HG03469 (cell line): ENCODE measurements at regions not wholly inside any gene's neighbourhood (a gene's known extent, or its start where the extent isn't known, plus 50 kb on each side); places are given as distances from the start of the nearest gene placed in this dataset.
A peak's percentile ranks its signal among the peaks of the same experiment; 100 is the strongest.

Source experiments
- ATAC-seq: cut with Tn5 transposase; IDR thresholded peaks from one replicate; pipeline ENCODE4 v1.9.1; 2021; ENCODE audit warnings: mild to moderate bottlenecking, moderate library complexity, moderate number of reproducible peaks; ENCODE audit not compliant: unreplicated experiment

DNA sequence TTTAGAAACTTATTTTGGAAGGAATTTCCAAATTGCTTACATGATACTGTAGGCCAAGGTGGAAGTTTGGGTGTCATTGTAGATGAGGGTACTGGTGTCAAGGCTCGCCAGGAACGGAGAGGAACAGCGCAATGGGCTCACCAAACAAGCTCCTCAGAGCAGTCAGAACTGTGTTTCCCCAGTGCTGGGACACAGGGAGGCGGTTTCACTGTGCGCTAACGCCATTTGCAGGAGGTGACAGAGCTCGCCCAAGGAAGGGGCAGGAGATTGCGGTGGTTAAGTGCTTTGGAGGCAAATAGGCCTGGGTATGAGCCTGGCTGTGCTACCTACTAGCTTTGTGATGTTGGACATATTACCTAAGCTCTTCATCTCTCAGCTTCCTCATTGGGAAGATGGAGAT, 57.3 kb downstream of the HHEX start:
- no peak for ATAC-seq

DNA sequence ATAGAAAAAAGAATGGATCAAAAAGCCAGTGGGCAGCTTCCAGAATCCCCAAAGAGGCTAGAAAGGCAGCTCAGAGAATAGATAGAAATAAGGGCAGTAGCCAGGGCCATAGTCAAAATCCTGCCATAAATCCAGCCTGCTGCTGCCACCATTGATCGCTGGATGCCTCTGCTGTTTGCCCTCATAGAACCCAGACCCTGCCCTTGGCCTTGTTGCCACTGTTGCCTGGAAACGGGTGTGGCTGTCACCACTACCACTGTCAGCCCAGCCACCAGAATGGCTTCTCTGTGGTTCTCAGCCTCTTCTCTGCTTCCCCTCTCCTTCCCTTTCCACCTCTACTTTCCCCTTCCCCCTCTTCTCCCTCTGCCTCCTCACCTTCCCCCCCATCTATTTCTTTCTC, 57.8 kb downstream of the HHEX start:
- no peak for ATAC-seq

DNA sequence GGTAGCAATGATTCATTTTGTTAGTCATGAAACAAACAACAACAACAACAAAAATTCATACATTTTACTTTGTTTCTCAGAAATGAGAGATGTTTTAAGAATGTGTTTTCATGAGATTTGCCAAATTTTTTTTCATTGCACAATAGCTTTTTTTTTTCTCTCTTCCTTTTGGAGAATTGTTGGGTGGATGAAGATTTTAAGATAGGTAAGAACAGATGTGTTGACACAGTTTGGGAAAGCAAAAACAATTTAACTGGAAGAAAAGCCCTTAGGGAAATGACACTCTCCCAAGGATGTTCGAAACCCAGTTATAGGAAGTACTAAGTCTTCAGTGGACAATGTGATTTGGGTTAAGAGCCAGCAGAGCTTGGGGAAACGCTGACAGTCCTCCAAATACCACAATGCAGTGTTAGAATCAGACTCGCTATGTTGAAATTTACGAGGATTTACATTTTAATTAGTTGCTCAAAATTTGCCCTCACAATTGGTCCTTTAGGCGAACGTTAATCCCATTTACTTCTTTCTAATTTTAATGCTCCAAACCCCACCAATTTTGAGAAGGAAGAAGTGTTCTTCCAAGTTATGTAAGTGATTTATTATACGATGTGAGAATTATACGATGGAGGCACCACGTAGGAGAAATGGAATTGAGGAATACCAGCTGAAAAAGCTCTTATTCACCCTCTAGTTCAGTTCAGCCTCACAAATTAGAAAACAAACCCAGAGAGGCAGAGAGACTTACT, 61.2 kb downstream of the HHEX start:
- ATAC-seq, result no peak

DNA sequence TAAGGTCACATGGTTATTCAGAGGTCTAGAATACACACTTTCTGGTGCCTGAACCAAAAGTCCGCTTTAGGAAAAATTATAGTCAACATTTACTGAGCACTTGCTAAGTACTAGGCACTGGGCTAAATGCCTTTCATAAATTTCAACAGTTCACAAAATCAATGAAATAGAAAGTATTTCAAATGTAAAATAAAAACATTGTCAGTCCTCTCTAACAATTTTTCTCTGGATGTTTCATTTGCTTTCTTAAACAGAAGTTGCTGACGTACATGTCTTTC, 61.7 kb downstream of the HHEX start:
- no peak for ATAC-seq

DNA sequence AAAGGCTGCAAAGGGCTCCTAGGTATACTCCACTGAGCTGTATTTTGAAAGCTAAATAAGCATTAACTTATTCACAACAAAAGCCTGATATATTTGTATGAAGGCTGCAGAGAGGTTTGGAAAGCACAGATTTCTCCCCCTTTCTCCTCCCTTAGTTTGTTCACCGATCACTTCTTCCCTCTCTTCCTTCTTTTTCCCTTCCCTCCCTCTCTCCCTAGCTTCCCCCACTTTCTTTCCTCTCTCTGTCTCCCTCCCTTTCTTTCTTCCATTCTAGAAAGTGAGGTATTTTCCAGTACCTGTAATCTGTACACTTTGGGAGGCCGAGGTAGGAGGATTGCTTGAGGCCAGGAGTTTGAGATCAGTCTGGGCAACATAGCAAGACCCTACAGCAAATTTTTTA, 62.1 kb downstream of the HHEX start:
- no peak for ATAC-seq

DNA sequence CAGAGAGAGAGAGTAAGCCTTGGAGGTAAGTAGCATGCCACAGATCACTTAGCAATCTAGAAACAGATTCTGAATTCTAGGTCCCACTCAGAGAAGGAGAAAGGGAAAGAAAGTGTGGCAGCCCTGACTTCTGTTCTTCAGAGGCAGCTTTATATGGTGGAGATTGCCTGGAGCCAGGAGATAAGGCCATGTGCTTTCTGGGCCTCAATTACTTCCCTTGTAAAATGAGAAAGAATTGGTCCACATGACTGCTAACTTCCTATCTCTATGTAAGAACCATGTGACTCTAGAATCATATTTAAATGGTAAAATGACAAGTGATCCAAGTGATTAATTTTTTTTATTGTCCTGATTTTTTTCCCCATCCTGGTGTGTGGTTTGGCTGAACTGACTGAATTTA, 64.1 kb downstream of the HHEX start:
- no peak for ATAC-seq

DNA sequence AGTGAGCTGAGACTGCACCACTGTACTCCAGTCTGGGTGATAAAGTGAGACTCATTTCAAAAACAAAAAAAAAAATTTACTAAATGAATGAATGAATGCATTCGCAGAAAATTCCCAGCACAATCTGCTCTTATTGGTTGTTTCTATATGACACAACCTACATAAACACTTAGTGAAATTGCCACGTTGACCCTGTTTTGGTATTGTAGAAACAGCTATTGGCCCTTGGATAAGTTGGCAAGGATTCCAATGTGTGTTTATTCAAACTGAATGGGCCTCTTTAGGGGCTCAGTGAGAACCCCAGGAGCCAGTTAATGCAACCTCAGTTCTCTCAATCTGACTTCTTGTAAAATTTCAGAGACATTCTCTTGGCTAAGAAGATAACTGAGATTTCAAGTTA, 66.0 kb downstream of the HHEX start:
- no peak for ATAC-seq

DNA sequence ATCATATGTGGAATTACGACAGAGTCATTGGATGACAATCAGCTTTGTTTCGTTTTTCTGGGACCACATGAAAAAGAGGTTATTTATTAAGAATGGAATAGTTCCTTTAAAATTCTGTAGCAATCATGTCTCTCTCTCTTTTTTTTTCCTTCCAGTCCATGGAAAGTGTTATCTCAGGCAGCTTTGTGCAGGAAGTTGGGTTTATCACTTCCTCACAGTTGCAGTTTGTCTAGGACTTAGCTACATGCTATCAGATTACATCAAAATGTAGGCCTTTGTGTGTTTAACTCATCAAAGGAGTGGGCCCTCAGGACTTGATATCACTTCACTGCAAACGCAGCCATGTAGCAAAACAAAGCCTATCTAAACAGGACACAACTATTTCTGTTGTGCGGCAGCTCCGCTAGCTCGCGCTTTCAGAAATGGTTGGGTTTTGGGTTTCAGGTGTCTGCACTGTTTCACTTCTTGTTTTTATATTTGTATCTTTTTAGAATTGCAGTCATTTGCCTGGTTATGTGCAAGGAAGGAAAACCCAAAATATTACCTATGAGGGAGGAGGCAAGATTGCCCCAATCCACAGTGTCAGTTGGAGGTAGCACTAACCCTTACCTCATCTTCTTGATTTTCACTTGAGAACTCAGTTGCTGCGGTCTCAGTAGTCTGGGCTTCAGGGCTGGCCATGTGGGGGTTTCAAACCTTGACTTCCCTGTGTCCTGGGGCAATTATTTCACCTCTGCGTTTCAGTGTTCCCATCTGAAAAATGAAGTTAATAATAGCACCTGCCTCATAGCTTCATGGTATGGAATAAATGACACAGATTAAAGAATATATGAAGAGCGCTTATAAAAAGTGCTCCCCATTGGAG, 66.7 kb downstream of the HHEX start:
- peak; percentile 68 for ATAC-seq

DNA sequence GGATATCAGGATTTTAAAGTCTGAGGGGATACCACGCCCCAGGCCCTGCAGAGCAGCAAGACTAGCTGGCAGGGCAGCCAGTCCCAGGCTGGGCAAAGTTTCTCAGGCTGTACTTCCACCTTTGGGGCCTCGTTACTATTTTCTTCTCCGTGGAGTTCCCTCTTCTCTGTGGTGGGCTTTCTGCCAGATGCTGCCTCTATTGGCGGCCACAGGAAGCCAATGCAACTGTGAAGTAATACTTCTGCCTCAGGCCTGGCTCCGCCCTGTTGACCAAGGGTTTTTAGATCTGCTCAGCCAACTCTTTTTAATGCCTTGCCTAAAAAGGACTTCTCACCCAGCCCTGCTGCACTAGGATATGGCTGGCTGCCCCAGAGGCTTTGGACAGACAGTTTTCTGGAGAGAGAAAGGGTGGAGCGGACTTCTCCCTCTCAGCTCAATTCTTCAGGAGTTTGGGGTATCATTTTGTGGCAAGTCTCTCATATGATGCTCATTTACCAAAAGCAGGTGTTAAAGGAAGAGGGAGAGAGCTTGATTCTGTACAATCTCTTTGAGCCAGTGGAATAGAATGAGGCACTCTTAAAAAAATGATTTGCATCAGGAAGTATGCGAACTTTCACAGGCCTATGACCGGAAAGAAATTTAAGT, 67.4 kb downstream of the HHEX start:
- peak; percentile 49 for ATAC-seq

DNA sequence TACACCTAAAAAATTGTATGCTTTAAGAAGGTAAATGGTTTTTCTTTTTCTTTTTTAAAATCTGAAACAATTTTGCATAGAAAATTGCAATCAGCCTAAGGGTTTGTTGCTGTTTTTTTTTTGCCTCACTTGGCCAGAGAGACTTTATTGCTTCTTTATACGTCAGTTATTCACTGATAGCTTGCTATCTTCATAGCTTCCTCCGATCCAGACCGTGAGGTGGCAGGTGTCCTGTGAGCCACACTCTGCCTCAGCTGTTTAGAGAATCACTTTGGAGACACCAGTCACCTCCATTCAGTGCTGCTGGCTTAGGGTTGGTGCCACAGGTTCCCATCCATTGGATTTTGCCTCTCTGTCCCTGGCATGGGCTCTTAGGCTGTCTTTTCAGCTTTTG, 68.0 kb downstream of the HHEX start:
- ATAC-seq, result no peak

DNA sequence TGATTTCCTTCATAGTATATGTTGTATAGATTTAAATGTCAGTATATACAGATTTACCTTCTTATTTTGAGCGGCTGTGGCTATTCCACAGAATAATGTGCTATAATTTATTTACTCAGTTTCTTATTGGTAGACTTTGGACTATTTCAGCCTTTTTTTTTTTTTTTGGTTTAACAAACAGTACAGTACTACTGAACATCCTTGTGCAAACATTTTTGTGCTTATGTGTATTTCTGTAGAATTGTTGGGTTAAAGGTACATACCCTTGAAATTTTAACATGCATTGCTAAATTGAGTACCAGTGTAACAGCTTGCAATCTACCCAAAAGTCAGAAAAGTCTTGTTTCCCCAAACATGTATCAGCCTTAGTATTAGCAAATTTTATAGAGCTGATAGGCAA, 68.8 kb downstream of the HHEX start:
- no peak for ATAC-seq

DNA sequence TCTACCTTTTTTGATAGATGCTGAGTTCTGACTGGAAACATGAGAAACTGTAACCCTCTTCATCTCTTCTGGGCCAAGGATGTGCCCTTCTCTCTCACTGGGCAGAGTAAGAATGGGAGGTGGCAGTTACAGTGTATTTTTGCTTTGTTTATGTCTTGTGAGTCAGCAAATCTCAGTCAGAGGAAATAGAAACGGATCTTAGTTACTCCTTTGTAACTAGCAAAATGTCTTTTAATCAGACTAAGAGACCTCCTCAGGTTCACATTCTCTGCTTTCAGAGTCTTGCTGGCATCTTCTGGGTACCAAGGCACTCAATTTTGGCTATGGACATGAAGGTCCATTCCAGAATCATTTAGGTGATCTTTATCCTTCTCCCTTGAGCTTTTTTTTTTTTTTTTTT, 70.9 kb downstream of the HHEX start:
- ATAC-seq, result no peak

DNA sequence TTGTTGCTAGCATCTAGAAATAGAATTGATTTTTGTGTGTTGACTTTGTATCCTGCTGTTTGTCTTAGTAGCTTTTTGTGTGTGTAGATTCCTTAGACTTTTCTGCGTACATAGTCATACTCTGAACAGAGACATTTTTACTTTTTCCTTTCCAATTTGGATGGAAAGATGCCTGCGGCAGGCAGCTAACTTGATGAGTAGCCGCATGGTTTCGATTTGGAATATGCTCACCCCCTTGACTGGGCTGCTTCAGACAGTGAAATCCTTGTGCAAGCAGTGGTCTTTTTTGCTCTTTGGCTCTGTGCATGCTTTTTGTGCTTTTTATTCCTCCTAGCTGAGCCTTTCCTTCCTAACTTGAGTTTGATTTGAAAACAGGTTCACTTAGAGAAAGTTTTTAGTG, 71.8 kb downstream of the HHEX start:
- no peak for ATAC-seq

DNA sequence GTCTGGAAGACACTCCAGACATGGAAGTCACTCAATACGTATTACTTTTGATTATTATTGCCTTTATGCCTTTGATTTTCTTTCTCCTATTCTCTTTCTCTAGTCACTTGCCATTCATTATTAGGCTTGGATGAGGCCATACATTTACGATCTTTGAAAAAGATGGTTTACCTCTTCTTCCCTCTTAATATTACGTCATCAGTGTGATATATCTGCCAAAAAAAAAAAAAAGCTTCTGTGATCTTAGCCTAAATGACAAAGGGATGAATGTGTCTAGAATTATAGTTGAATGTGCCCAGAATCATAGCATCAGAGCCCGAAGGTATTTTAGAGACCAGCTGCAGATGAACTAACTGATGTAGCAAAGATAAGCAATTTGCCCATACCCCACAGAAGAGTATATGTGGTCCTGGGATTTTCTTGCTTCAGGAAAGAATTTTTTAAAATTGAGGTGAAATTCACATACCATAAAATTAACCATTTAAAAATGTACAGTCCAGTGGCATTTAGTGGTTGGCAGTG, 73.9 kb downstream of the HHEX start:
- no peak for ATAC-seq

DNA sequence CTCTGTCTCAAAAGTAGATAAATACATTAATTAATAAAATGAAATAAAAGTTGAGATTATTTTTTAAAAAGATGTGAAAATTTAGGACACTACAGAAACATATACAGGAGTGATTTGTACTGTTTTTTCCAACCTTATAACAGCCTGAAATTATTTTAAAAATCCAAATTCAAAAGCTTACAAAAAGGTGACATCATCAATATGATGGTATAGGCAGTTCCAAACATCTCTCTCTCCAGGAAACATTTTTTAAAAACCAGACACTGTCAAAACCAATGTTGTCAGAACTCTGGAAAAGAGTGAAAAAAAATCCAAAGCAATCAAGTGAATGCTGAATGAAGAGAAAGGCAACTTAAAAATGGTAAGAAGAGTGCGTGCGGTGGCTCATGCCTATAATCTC, 76.7 kb downstream of the HHEX start:
- ATAC-seq, result no peak

DNA sequence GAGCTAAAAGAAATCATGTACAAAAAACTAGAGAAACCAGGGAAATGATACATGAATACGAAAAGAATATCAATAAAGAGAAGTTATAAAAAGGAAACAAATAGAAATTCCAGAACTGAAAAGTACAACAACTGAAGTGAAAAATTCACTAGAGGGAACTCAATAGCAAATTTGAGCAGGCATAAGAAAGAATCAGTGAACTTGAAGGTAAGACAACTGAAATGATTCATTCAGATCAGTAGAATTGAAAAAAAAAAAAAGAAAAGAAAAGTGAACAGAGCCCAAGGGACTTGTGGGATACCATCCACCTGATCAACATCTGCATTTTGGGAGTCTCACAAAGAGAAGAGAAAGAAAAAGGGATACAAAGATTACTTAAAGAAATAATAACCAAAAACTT, 78.3 kb downstream of the HHEX start:
- ATAC-seq, result no peak

DNA sequence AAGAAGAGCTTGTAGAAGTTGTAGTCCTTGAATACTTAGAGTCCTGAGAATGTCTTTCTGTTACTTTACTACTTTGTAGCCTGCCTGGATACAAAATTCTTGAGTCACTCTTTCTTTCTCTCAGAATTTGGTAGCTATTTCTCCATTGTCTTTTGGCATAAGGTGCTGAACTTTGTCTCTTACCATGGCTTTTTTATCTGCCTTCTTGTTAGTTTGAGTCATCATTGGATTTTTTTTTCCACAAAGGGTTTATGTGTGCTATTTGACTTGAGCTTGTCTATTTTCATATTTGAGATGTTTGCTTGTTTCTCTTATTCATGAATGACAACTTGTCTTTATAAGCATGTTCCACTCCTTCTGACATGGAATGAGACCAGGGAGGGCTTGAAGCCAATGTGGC, 74.5 kb upstream of the EXOC6 start:
- no peak for ATAC-seq

DNA sequence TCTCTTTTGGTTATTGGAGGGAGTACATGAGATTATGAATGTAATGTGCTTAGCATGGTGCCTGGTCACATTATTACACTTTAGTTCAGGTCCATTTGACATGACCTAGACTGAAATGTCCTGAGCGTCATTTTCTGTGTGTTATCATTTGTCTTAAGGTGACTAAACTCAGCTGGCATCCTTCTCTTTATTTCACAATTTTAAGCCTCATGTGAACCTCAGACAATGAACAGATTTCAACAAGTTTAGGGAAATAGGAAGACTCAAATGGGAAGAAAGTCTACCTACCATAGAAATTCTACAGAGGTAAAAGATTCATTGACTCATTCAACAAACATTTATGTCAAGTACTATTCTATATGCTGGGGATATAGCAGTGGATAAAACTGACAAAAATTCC, 70.2 kb upstream of the EXOC6 start:
- ATAC-seq, result no peak

DNA sequence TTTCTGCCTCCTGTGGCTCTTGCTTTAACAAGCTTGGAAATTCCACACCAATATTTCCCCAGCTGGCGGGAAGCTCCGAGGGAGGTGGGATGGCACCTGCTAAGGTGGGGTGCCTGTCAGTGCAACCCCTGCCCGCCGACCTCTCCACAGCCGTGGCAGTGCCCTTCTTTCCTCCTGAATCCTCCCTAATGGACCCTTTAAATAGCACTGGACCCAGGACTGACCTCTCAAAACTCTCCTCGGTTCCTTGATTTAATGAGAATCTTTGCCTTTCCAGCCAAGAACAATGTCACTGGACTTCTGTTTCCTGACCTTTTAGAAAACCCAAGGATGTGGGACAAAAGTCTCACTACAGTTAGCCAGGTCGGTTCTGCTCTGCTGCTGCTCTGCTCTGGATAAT, 63.2 kb upstream of the EXOC6 start:
- ATAC-seq, result no peak

DNA sequence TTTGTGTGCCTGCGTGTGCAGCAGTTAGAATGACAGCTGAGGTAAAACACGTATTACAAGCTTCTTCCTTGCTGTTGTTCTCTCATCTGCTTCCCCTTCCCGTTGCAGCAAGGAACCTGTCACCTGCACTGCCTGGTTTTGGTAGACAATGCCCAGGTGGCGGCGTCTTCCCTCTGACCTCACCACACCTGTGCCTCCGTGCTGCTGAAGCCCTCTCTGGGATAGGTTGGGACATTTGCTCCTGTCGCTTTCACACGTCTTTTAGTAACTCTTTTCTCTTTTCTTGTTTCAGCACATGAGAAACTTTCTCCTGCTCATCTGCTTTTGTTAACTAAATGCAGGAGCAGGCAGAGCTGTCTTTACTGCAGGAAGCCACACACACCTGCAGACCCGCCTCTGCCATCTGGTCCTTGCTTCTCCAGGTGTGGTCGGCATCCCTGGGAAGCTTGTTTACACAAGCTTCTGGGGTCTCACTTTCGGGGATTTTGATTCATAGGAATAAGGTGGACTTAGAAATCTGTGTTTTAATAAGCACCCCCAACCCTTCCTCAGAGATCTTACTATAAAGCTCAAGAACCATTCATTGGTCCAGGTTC, 60.7 kb upstream of the EXOC6 start:
- ATAC-seq, result no peak

DNA sequence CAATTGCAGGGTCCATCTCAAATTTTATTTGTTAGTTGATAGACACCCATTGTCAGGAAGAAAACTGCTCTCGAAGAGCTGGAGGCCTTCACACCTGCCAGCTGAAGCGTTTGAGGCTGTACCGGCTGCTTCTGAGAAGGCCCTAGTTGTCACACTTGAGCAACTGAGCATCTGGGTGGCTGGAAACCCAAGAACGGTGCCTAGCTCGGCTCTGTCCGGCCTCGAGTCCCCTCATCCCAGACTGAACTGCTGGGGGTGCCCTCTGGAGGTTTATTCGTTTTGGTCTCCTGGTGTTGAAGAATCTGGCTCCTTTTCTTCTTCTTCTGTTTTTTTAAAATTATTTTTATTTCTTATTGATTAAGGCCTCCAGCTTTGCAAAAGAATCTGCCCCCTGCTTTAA, 59.3 kb upstream of the EXOC6 start:
- no peak for ATAC-seq

DNA sequence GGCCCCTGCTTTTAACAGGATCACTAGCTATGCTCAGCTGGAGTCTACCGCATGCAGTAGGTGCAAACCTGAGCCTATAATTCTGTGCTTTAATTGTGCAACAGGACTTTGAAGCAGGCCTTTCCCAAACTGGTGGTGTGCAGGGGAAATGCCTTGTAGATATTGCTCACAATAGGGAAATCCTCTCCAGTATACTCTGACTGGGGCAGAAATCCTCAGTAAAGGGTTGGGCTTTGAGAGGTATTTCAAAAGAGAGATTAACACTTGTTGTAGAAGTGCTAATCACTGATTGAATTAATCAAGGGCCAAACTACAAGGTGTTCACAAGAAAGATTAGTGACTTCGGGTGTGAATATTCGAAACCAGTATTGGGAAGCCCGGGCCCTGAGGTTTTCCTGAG, 58.5 kb upstream of the EXOC6 start:
- ATAC-seq, result no peak
